ENCODE measurements at regions not wholly inside any gene's neighbourhood (a gene's known extent, or its start where the extent isn't known, plus 50 kb on each side); places are given as distances from the start of the nearest gene placed in this dataset.

- DNase-seq = no peak
- no peaks in the 10 kb centered on the region for H3F3A ChIP-seq (ENCODE audit: insufficient read depth, low read length)
- no peak overlapping the region for H3K9ac ChIP-seq (ENCODE audit: low read length)
- H3K27me3 ChIP-seq (replicated peaks; ENCODE audit: insufficient read depth, low read length) = no peaks in the 10 kb centered on the region
- no peak for TF ChIP-seq EZH2 (optimal IDR thresholded peaks at IDR 0.05; ENCODE audit: low read depth, low read length)
- TF ChIP-seq EZH2phosphoT487 (IDR thresholded peaks at IDR 0.05; ENCODE audit: low read length) = no peak
- no peak for TF ChIP-seq CTCF (IDR thresholded peaks at IDR 0.05; ENCODE audit: low read length)
- H3K9me3 ChIP-seq (replicated peaks; ENCODE audit: insufficient read depth, low read length) = no peaks in the 10 kb centered on the region
- H3K4me3 ChIP-seq (ENCODE audit: low read length) = no peak overlapping the region
- H3K4me1 ChIP-seq (ENCODE audit: low read length) = no peaks in the 10 kb centered on the region
- H3K79me2 ChIP-seq (ENCODE audit: low read length) = no peaks in the 10 kb centered on the region
- H3K9me2 ChIP-seq (replicated peaks; ENCODE audit: insufficient read depth, low read length) = no peaks in the 10 kb centered on the region
- no peak overlapping the region for H2AFZ ChIP-seq (ENCODE audit: low read length)
- H3K4me2 ChIP-seq (ENCODE audit: low read depth, low read length) = no peak overlapping the region
- H3K27ac ChIP-seq (ENCODE audit: low read length) = no peak overlapping the region
- H3K36me3 ChIP-seq (replicated peaks; ENCODE audit: insufficient read depth, low read length) = no peaks in the 10 kb centered on the region
- no peaks in the 10 kb centered on the region for H4K20me1 ChIP-seq (ENCODE audit: insufficient read depth, low read length)
Observed at GRCh38 chr5:102080288-102080687, 215.8 kb downstream of the SLCO4C1 start.

- H3K79me2 ChIP-seq (ENCODE audit: low read length) = no peaks in the 10 kb centered on the region
- H3K36me3 ChIP-seq (replicated peaks; ENCODE audit: insufficient read depth, low read length) = no peaks in the 10 kb centered on the region
- no peak for TF ChIP-seq EZH2 (optimal IDR thresholded peaks at IDR 0.05; ENCODE audit: low read depth, low read length)
- TF ChIP-seq EZH2phosphoT487 (IDR thresholded peaks at IDR 0.05; ENCODE audit: low read length) = no peak
- no peak for TF ChIP-seq CTCF (IDR thresholded peaks at IDR 0.05; ENCODE audit: low read length)
- H3K9me3 ChIP-seq (replicated peaks; ENCODE audit: insufficient read depth, low read length) = no peaks in the 10 kb centered on the region
- no peak for DNase-seq
- no peak overlapping the region for H3K27ac ChIP-seq (ENCODE audit: low read length)
- H4K20me1 ChIP-seq (ENCODE audit: insufficient read depth, low read length) = no peaks in the 10 kb centered on the region
- H3K9ac ChIP-seq (ENCODE audit: low read length) = no peak overlapping the region
- no peaks in the 10 kb centered on the region for H3K9me2 ChIP-seq (replicated peaks; ENCODE audit: insufficient read depth, low read length)
- H3K27me3 ChIP-seq (replicated peaks; ENCODE audit: insufficient read depth, low read length) = no peaks in the 10 kb centered on the region
- no peaks in the 10 kb centered on the region for H3K4me1 ChIP-seq (ENCODE audit: low read length)
- no peak overlapping the region for H3K4me2 ChIP-seq (ENCODE audit: low read depth, low read length)
- no peak overlapping the region for H2AFZ ChIP-seq (ENCODE audit: low read length)
- no peaks in the 10 kb centered on the region for H3F3A ChIP-seq (ENCODE audit: insufficient read depth, low read length)
- no peak overlapping the region for H3K4me3 ChIP-seq (ENCODE audit: low read length)
Observed at GRCh38 chr5:102077920-102078319, 218.2 kb downstream of the SLCO4C1 start.

GRCh38 chr5:102069974-102070373 lies 226.1 kb downstream of the SLCO4C1 start:
- Histone ChIP-seq H3K79me2 (ENCODE audit: low read length) (no peaks in the 10 kb centered on the region), H3K9me2 (replicated peaks; ENCODE audit: insufficient read depth, low read length) (no peaks in the 10 kb centered on the region), H3K4me3 (ENCODE audit: low read length) (no peak overlapping the region), H2AFZ (ENCODE audit: low read length) (no peak overlapping the region), H3K27me3 (replicated peaks; ENCODE audit: insufficient read depth, low read length) (no peaks in the 10 kb centered on the region), H4K20me1 (ENCODE audit: insufficient read depth, low read length) (no peaks in the 10 kb centered on the region), H3K9ac (ENCODE audit: low read length) (no peak overlapping the region), H3K9me3 (replicated peaks; ENCODE audit: insufficient read depth, low read length) (no peaks in the 10 kb centered on the region), H3K27ac (ENCODE audit: low read length) (no peak overlapping the region), H3K36me3 (replicated peaks; ENCODE audit: insufficient read depth, low read length) (no peaks in the 10 kb centered on the region), H3K4me1 (ENCODE audit: low read length) (no peaks in the 10 kb centered on the region), H3F3A (ENCODE audit: insufficient read depth, low read length) (no peaks in the 10 kb centered on the region), H3K4me2 (ENCODE audit: low read depth, low read length) (no peak overlapping the region)
- TF ChIP-seq EZH2 (optimal IDR thresholded peaks at IDR 0.05; ENCODE audit: low read depth, low read length) (no peak), CTCF (IDR thresholded peaks at IDR 0.05; ENCODE audit: low read length) (no peak), EZH2phosphoT487 (IDR thresholded peaks at IDR 0.05; ENCODE audit: low read length) (no peak)
- no peak for DNase-seq
